CD4-positive, alpha-beta T cell treated with Interleukin-6 at 100 ng/mL for 8 hours (primary cell): ENCODE measurements at regions not wholly inside any gene's neighbourhood (a gene's known extent, or its start where the extent isn't known, plus 50 kb on each side); places are given as distances from the start of the nearest gene placed in this dataset.
"Not testable (repeated sequence)": the region's sequence is repeated elsewhere in the genome, so short reads cannot be mapped to it uniquely, and the experiment has no call there.

Experiments
- DNase-seq: peaks from one replicate; pipeline ENCODE4 v3.0.0-alpha.2; 2020; ENCODE audit warnings: mixed read lengths, low spot score

DNA sequence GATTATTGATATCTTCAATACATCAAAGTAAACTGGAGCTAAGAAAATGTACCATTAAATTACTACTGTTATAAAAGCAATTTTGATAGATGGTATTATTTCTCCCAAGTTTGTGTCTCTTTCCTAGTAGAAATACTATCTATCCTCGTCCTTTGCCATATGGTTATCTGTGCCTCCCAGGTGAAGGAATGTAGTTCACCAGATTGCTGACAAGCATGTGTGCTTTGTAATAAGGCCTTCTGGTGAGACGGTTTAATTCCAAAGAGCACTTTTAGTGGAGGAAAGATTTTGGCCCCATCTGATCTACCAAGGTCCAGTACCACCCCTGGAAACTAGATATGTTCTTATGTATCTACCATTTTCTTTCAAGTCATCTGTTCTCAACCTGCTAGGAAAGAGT lies 243.6 kb downstream of the DLEU7 start:
- no peak for DNase-seq

DNA sequence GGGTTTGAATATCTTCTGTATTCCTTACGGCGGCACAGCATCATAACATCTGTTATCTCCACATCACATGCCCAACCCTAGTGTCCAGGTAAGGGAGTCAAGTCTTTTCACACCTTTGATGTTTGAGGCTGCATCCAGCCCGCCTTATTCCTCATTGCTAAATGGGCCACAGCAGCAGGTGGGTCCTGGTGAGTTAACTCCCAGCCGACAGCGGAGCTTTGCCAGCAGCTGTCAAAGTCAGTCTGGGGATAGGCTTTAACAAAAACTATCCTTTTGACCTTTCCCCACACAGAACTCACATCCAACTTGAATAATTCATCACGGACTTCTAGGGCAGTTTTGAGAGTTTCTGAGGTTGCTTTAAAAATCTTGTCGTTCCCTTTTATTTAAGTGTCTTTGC lies 235.1 kb downstream of the DLEU7 start:
- DNase-seq = no peak

DNA sequence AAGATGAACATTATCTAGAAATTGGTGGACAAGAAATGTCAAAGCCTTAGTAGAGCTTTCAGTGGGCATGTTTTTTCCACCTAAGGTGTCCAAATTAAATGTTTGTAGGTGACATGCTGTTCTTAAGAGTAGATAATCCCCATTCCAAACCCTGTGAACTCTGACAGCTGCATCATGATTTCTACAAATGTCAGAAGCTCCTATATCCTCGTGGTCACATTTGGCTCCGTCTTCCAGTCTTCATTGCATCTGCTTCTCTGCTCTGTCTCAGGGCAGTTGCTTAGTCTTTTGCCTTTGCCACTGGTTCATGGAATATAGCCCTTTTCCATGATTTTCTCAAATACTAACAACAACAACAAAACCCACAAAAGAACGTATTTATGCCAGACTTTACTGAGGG lies 234.5 kb downstream of the DLEU7 start:
- DNase-seq = no peak

DNA sequence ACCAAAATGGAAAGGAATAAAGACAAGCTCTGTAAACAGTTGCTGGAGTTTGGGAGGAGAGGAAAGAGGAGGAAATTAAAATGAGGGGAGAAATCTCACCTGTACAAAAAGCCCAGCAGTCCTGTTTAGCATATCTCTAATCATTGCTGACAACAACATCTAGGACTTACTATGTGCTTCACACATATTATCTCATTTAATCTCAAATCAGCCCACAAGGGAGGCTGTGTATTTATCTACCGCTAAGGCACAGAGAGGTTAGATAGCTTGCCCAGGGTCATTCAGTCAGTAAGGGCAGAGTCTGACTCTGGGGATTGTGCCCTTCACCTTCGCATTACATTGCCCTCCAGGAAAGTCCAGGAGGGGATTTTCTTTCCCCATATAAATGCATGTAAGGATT lies 233.3 kb downstream of the DLEU7 start:
- DNase-seq = no peak

DNA sequence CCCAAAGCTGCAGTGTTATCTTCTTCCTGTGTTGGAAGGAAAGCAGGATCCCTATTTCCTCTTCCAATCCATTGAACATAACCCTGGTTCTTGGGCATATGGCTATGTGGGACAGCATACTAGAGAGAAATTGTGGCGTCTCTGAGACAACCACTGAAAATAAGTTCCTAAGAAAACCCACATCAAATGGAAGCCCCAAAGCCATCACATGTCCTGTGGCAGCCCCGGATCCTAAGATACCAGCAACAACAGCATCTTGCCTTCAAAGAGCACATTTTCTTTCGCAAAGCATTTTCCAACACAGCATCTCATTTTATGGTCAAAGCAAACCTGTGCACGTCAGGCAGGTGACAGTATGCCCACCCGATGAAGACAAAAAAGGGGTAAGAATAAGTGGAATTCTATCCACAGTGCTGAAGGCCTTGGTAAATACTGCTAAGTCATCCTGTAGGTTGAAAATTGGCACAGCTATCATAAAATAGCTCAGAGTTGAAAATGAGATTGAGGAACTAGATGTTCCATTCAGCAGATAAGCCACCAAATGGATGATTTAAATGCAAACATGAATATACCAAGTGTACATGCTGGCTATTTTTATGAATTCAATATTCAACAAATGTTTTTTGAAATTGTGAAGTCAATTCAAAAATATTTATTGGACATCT lies 232.2 kb downstream of the DLEU7 start:
- DNase-seq = no peak

DNA sequence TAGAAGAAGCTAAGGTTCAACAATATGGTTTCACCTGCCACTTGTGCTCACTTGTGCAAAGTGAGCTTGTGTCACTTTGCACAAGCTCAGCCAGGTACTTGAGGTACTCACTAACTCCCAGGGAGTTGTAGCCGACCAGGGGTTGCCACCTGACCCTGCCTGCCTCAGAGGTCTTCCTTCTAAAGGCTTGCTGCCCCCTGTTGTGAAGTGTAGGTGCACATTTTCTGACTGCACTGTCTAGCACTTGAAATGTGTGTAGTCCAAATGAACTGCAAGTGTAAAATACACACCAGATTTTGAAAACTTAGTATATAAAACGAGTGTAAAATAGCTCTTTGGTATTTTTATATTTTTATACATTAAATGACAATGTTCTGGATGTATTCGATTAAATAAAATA lies 230.8 kb downstream of the DLEU7 start:
- DNase-seq = no peak

DNA sequence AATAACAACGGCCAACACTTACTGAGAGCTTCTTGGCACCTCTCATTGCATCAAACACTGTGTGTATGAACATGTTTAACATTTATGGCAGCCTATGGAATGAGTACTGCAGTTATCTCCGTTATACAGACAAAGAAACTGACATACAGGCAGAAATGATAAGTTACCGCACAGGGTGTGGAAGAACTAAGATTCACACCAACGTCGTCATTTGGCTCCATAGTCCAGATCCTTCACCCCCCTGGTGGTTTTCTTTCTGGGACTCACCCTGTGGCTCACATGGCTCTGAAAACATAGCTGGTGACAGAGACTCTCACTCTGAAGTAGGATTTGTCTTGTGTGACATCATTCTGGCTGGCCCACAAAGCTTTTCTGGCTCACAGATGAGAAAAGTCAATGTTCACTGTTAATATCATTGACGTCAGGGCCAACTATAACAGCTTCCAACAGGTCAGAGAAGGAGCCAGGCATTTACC lies 230.1 kb downstream of the DLEU7 start:
- DNase-seq = no peak

DNA sequence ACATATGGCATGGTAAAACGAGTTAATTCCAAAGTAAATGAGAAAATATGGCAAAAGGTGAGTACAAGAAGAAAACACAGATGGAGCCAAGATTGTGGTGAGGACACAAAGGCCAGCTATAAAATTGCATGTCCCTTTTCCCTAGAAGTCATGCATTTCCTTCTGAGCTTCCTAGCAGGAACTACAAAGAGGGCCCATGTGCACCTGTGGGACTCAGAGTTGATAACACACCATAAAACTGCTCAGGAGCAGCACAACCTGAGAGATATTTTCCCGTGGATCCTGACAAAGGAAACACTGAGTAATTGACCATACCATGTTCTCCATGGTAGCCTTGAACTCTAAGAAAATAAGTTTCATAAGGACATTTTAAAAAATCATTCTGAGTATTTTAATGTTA lies 228.3 kb downstream of the DLEU7 start:
- no peak for DNase-seq

DNA sequence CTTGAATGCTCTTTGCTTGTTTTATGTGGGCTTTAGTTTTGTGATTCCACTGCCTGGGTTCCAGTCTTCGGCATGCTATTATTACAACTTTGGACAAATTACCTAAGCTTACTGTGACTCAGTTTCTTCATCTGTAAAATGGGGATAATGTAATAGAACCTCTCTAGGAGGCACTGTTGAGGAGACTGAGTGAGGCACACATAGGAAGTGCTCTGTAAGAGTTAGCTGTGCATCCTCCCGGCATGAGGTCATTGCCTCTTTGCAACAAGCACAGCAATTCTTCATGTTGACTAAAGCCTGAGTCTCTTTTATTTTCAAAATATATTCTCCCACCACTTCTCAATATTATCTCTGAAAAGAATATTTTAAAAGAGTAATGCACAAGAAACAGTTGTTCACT lies 227.4 kb downstream of the DLEU7 start:
- DNase-seq = no peak

DNA sequence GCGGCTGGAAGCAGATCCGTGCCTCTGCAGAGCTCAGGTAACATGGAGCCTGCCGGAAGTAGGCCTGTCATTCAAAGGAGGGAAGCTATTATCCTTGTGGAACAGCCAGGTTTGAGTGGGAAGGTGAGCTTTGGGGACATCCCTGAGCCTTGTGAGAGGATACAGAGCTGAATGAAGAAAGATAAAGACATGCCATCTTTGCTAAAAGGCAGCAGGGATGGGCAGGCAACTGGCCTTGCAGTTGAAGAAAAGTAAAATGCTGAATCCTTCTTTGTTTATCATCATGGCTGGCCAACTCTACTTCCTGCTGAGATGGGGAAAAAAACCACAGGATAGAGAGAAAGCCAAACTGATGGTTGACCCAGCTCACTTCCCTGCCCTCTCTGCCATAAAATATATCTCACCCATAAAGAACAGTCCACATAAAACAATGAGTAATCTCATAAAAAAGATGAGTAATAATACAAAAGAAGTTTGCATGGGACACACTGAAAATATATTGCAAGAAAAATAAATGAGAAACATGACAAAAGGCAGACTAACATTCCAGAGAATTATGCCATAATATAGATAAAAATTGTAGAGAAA lies 226.3 kb downstream of the DLEU7 start:
- no peak for DNase-seq

DNA sequence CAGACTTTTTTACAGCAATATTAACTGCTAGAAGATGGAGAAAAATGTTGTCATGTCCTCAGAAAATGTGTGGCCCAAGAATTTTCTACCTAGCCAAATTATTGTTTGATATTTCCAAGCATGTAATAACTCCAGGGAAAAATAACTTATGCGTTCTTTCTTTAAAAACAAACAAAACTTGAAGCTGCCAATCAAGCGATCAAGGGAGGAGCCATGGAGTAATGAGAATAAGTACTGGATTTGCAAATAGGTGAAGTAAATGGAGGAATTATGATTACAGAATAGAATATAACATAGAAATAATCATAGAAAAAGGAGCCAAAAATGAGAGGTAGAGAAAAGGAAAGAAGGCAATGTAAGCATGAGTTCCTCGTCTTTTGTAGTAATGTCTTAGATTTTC lies 225.3 kb downstream of the DLEU7 start:
- no peak for DNase-seq

DNA sequence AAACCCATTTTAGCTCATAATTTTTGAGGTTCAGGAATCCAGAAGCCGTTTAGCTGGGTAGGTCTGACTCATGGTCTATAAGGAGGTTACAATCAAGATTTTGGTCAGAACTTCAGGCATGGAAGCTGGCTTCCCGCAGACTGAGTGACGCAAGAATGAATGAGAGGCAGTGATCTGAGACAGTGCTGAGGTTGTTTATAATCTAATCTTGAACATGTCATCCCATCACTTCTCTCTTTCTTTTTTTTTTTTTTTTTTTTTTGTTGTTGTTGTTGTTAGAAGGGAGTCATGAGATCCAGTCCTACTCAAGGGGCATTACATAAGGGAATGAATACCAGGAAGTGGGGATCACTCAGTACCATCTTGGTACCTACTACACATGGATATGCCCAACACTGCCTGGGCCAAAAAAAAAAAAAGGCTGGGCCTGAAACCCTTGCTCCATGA lies 217.4 kb downstream of the DLEU7 start:
- no peak for DNase-seq

DNA sequence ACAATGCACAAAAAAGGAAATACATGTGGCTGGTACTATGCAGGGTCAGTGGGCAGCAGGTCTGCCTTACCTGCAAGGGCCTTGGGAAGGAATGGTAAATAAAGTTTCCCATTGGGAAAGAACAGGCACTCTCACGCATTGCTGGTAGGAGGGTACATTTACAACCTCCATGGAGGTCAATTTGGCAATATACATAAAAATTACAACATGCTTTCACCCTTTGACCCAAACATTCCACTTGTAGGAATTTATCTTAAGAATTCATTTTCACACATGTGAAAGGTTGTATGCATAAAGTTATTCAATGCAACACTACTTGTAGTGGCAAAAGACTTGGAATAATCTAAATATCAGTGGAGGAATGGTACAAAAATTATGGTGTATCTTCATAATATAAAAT lies 216.4 kb downstream of the DLEU7 start:
- DNase-seq = no peak

DNA sequence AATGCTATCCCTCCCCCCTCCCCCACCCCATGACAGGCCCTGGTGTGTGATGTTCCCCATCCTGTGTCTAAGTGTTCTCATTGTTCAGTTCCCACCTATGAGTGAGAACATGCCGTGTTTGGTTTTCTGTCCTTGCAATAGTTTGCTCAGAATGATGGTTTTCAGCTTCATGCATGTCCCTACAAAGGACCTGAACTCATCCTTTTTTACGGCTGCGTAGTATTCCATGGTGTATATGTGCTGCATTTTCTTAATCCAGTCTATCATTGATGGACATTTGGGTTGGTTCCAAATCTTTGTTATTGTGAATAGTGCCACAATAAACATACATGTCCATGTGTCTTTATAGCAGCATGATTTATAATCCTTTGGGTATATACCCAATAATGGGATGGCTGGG lies 215.0 kb downstream of the DLEU7 start:
- DNase-seq = not testable (repeated sequence)

DNA sequence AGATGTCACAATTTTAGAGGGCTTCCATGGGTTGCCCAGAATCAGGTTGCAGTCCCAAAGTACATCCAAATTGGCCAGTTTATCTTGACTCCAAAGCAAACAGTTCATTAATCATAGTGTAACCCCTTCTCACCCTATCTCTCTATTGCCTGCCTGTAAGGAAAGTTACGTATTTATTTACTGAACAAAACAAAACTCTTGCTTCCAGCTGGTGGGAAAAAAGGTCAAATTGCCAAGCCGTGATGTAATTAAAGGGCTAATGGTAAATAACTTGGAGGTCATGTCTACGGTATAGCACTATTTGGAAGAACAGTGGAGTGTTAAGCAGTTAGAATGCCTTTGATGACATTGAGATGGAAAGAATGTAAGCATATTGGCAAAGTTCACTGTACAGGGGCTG lies 214.0 kb downstream of the DLEU7 start:
- DNase-seq = no peak

DNA sequence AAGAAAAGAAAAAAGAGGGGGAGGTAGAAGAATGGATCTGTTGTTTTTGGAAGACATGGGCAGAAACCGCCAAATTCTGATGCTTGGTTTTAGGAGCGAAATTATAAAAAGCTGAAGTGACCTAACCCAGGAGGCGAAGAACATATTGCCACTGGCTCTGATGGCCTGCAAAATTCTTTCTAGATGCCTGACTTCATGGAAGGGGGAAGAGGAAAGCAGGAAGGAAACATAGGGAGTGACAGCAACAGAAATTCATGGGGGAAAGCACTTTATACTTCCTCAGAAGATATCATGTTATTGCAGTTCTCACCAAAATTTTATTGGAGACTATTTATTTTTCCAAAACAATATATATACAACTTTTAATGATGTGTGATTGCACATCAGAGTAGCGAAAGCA lies 213.5 kb downstream of the DLEU7 start:
- DNase-seq = no peak

DNA sequence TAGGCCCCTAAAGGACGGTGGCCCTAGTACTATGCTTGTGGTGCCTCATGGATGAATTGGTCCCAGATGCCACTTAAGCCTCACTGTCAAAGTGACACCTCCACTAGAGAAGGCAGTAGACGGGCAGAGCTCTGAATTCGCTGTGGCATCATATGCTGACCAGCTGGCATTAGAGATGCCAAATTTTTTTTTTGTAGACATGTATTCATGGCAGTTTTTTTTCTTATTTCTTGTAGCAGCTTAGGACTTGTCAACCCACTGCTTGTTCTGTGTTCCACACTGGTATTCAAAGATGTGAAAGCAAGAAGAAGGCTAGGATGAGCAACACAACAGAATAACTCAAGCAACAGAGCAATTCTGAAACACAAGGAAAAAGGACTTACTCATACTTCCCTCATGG lies 212.5 kb downstream of the DLEU7 start:
- no peak for DNase-seq

DNA sequence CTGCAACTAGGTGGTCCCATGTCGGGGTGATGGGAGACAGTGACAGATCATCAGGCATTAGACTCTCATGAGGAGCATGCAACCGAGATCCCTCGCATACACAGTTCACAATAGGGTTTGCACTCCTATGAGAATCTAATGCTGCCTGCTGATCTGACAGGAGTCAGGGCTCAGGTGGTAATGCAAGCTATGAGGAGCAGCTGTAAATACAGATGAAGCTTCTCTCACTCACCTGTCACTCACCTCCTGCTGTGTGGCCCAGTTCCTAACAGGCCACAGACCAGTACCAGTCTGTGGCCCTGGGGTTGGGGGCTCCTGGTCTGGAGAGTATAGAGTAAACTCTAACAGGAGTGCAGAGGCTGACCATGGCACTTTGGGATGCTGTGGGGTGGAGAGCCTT lies 209.2 kb downstream of the DLEU7 start:
- DNase-seq = no peak

DNA sequence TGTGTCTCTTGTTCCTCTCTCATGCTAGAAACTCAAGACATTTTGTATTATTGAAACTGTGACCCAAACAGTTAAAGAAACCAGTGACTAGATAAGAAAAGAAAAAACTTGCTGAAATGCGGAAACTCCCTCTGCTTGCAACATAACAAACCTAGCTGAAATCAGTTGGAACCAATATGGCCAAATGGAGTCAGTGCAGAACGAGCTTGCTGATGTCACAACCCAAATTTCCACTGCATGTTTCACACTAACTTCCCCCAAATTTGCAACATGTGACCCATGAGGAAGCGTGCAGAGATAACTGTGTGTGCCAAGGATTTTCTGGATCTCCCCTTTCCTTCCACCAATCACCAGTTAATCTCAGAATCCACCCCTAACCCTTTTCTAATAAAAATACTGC lies 208.0 kb downstream of the DLEU7 start:
- DNase-seq = no peak

DNA sequence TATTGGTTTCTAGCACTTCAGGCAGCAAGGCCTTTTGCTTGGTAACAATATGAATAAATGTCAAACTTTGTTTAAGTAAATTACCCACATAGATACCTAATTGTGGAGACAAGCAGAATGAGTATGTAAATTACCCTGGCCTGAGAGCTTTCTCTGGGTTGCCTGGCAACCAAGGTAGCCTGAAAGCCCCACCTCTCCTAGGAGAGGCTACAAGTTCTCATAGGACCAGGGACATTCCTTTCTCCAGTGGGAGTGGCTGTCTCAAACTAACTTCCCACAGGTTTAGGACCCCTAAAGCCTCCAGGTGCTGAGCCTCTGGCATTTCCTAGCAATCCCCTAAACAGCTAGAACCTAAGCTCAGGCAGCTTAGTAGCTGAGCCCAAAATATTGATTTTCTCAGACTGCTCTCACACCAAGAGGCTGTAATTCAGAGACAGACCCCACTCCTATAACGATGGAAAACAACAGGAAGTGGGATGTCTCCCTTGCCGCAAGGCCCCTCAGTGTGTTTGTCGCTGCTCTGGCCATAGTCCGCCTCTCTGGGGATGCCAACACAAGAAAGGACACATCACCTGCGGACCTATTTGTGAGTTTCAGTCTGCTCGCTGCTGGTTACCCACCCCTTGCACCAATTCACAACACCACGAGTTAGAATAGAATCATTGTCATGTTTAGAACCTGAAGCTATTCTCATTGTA lies 207.3 kb downstream of the DLEU7 start:
- no peak for DNase-seq

DNA sequence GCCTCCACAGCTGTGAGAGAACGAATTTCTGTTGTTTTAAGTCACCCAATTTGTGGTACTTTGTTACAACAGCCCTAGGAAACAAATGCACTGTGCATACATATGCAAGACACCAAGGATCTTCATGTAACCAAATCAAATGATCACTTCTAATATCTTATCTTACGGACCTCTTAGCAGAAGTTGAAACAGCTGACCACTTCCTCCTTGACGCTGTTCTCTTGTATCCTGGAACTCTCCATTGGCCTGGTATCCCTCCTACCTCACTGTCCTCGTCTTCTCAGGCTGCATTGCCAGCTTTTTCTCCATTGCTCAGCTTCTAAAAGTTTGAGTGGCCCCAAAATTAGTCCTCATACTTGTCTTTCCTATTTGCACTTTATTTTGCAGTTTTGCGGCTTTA lies 200.4 kb downstream of the DLEU7 start:
- DNase-seq = no peak

DNA sequence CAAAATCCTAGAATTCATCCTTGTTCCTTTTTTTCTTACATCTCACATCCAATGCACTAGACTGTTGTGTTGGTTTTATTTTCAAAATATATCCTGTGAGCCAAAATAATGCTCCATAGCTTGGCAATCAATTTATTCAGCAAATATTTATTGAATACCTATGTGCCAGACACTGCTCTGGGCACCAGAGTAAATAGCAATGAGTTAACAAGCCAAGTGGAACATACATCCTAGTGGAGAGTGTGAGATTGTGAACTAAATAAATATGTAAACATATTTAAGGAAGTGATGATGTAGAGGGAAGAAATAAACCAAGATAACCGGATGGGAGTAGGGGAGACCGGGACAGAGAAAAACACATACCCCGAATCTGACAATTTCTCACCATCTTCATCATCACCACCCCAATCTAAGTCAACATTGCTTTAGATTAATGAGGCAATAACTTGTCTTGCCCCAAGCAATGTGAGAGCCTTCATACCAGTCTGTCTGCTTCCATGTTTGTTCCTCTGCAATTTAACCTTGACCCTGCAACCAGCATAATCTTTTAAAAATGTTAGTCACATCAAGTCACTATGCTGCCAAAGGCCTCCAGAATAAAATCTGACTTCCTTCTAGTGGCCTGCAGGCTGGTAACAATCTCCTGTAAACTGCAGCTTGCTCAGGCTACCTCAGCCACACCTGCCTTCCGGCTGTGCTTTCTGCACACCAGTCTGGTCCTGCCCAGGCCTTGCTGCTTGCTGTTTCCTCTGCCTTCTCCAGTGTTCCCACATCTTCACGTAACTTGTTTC lies 199.2 kb downstream of the DLEU7 start:
- DNase-seq = no peak

DNA sequence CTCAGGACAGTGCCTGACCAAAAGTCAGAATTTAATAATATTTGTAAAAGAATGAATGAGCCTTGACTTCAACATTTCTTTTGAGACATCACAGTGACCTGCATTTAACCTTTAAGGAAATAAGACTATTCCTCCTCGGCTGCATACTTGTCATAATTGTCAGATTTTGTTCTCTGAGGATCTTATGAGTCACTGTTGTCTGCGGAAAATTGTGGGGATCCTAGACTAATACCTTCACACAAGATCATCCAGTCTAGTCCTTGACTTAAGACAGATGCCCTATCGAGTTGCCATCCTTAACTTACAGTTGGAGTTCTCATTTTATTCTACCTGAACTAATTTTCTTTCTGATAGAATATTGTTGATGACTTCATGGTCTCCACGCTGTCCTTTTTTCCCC lies 198.4 kb downstream of the DLEU7 start:
- DNase-seq = no peak
